ENCODE measurements at regions not wholly inside any gene's neighbourhood (a gene's known extent, or its start where the extent isn't known, plus 50 kb on each side); places are given as distances from the start of the nearest gene placed in this dataset.
A peak's percentile ranks its signal among the peaks of the same experiment; 100 is the strongest.

GRCh38 chrX:13266641-13267345 lies 53.1 kb downstream of the ATXN3L start:
- DNase-seq: peak; percentile 61

- no peak for DNase-seq
Measured at GRCh38 chrX:13265549-13266132, 54.2 kb downstream of the ATXN3L start.

- DNase-seq: no peak
Measured at GRCh38 chrX:13265111-13265510, 54.7 kb downstream of the ATXN3L start.

DNA sequence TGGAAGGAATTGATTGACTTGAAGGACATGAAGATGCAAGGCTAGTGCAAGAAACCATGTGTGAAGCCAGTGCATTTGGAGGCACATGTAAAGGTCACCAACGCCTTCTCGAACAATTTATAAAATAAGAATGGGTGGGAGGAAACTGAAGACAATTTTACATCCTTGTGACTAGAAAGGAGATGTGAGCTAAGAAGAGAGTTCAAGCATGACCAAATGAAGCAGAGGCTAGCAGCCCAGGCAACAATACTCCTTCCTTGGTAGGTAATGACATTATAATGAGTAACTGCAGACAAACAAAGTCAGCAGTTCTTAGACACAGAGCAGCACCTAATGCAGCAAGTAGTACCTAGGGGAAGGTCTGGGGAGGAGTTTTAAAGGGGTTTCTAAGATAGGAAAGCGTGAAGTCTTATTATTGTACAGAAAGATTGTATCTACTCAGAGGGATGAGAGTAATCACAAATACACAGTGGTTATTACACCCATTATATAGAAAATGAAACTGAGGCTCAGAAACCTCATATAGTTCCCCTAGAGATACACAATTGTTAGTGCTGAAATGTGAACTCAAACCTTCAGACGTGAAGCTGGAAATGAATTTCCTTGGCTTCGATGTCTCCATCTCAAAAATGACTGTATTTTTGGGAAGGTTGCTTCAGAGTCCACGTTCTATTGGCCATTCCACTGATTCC lies 56.1 kb downstream of the ATXN3L start:
- DNase-seq: no peak

GRCh38 chrX:13261348-13261747 lies 58.5 kb downstream of the ATXN3L start:
- no peak for DNase-seq

DNA sequence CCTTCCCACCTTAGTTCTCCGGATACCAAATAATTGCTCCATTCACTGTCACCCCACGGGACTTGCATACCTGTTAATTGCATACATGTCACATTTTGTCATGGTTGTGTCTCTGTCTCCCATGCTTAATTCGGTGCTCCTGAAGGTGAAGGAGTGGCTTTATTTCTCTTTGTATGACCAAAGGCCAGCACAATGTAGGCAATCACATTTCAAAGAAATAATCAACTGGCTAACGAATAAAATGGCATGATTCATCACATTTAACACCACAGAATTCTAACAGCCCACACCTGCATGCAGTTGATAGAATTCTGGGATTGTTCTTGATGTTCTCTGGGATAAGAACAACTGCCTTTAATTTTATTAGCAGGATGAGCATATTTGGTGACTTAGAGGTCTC lies 59.3 kb downstream of the ATXN3L start:
- no peak for DNase-seq

DNA sequence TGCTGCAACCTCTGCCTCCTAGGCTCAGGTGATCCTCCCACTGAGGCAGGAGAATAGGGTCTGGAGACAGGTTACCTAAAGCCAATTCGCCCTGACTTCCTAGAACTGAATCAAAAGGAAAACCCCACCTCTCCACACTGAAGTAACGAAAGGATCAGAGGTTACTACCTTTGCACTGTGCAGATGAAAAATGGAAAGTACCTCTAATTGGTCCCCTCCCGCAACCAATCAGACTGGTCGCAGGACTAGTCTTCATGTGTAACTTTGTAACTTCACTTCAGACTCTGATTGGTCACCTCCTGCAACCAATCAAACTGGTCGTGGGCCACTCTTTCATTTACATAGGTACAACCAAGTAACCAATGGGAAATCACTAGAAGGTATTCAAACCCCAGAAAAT lies 61.1 kb downstream of the ATXN3L start:
- no peak for DNase-seq

DNA sequence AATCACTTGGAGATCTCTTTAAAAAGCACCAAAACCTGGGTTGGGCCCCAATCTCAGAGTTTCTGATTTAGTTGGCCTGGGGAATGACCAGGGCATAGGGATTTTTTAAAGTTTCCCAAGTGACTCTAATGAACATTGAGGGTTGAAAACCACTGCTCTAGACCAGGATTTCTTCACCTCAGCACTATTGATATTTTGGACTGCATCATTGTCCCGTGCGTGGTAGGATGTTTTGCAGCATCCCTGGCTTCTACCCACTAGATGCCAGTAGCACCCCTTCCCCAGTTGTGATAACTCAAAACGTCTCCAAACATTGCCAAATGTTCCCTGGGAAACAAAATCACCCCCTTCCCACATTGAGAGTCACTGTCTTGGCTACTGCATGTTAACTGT lies 61.8 kb downstream of the ATXN3L start:
- no peak for DNase-seq

- no peak for DNase-seq
Measured at GRCh38 chrX:13257223-13258051, 62.4 kb downstream of the ATXN3L start.

GRCh38 chrX:13256603-13257002 lies 63.2 kb downstream of the ATXN3L start:
- no peak for DNase-seq

GRCh38 chrX:13254870-13255269 lies 65.0 kb downstream of the ATXN3L start:
- no peak for DNase-seq

DNA sequence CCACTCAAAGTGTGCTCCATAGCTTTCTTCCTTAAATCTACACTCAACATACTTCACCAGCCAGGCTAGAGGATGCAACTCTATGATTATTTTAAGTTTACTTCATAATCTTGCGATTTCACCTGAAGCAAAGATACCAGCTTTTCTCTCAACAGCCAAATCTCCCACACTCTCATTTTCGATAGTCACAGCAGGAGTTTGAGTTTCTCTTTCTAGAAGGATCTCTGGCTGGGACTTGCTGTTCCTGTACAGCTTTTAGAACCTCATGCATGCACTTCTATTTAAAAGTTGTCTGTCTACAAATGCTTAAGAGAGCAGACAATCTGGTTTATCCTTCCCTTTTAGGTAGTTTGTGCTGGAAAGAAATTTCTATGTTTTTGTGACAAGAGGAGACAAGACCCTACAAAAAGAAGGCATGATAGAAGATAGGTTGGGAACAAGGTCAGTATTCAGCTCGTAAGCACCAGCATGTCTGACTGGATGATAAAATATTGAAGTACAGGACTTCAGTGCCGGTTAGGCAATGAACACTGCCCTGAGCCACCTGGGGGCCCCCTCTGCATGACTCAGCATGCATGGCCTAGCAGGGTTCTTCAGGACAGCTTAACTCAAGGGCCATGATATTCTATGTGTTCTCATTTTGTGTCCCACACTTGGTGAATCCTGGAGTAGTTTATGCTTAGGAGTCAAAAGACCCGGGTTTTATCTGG lies 65.6 kb downstream of the ATXN3L start:
- DNase-seq: no peak

DNA sequence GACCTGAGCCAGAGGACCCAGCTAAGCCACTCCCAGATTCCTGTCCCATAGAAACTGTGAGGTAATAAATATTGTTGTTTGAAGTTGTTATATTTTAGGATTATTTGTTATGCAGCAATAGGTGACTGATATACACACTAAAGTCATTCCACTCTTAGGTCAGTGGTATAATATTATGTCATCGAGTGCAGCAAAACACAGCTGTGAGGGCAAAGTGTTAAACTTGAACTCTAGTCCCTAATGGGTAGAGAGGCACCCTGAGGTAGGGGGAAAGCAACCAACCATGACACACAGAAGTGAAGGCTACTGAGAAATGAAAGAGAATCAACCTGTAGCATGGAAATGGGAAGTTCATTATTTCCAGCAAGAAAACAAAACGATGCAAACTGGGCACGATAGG lies 66.6 kb downstream of the ATXN3L start:
- DNase-seq: no peak

DNA sequence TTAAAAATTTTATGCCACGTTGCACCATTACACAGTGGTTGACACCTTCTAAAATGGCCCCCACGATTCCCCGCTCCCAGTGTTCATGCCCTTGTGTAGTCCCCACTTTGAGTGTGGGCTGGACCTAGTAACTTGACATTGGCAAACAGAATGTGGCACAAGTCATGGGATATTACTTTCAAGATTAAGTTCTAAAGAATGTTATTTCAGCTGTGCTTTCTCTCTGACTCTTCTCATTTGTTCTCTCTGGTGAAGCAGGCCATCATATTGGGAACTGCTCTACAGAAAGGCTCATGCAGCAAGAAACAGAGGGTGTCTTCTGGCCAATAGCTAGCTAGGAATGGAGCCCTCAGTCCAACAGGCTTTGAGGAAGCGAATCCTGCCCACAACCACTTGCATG lies 67.1 kb downstream of the ATXN3L start:
- DNase-seq: no peak

DNA sequence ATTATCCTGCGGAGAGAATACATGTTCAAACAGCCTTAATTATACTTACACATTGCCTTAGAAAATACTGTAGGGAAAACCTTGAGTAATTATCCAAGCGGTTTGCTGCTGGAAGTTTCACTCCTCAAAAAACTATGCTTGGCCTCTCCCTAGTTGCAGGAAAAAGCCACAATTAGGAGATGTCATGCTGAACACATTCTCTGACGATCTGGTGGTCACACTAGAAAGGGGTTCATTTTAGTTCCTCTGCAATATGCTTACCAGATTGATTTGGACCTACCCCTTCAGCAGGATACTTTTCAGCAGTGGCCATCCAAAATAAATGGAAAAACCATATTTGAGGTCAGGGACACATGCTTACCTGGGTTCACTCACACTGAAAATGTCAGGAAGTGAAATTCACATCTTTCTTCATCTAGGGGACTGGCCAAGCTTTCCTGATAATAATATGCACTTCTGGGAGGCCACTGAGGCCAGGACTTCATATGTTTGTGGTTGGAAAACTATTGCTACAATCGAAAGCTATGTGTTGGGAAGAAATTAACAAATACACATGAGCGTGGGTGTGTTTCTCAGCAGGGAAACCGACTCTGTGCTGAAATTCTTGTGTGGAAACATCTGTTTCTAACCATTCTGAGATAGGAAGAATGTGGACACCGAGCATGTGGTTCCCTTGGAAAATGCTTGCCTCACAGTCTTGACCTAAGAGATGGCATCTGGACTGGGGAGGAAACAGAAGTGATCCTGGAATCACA lies 68.8 kb downstream of the ATXN3L start:
- DNase-seq: no peak

- DNase-seq: no peak
Measured at GRCh38 chrX:13248867-13249486, 70.9 kb downstream of the ATXN3L start.

DNA sequence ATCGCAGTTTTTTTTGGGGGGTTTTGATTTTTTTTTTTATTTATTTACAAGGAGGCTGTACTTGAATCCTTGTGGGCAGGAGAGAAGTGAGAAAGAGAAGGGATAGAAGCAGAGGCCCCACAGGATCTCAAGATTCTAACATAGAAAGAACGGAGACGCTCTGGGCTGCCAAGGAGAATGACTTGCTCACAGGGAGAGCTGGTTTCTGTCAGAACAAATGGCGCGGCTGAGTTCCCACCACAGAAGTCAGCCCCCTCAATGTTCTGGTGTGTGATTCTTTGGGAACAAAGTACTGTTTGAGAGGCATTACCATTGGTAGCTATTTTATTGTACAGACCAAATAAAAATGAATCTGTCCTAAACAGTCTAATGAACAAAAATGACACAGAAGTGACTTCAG lies 80.6 kb downstream of the ATXN3L start:
- no peak for DNase-seq

GRCh38 chrX:13235930-13236329 lies 83.9 kb downstream of the ATXN3L start:
- no peak for DNase-seq

DNA sequence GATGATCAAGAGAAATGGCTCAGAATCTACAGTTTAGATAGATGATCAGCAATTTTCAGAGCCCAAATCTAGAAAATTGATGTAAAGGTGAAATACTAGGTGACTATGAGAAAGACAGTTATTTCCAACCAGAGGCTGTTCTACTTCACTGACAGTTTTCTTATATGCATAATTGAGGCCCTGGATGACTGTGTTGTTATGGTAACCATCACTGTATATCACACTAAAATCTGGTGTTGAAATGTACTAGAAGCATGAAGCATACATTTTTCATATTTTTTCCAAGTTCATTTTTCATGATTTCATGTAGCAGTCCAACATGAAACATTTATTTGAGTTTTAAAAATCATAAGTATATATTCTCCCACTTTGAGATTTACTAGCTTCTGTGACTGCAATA lies 87.4 kb downstream of the ATXN3L start:
- no peak for DNase-seq

DNA sequence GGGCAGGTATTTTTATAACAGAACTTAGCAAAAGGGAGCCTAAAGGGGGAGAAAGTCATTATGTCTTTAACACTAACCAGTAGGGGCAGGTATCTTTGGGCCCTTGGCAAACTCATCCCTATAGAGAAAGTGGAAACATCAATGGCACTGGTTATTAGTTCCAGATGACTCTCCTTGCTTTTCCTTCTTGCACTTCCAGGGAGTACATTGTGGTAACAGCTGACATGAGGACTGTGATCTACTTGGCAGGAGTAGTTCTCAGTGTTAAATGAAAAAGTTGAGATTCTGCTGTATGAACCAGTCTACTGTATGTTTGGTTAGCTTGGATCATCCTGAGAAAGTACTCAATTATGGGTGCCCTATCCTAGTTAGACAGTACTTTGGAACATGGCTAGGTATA lies 93.6 kb downstream of the ATXN3L start:
- no peak for DNase-seq

- no peak for DNase-seq
Measured at GRCh38 chrX:13223868-13224567, 95.8 kb downstream of the ATXN3L start.
